Stimulated activated CD4-positive, alpha-beta T cell treated with anti-CD3 and anti-CD28 coated beads, Interleukin-2, amount 100 ng/mL, for 48 hours (primary cell): ENCODE measurements at regions not wholly inside any gene's neighbourhood (a gene's known extent, or its start where the extent isn't known, plus 50 kb on each side); places are given as distances from the start of the nearest gene placed in this dataset.

ENCODE experiments used
- DNase-seq, 2 donors: peaks; one replicate each; pipeline ENCODE4 v3.0.0-alpha.2; 2020

DNA sequence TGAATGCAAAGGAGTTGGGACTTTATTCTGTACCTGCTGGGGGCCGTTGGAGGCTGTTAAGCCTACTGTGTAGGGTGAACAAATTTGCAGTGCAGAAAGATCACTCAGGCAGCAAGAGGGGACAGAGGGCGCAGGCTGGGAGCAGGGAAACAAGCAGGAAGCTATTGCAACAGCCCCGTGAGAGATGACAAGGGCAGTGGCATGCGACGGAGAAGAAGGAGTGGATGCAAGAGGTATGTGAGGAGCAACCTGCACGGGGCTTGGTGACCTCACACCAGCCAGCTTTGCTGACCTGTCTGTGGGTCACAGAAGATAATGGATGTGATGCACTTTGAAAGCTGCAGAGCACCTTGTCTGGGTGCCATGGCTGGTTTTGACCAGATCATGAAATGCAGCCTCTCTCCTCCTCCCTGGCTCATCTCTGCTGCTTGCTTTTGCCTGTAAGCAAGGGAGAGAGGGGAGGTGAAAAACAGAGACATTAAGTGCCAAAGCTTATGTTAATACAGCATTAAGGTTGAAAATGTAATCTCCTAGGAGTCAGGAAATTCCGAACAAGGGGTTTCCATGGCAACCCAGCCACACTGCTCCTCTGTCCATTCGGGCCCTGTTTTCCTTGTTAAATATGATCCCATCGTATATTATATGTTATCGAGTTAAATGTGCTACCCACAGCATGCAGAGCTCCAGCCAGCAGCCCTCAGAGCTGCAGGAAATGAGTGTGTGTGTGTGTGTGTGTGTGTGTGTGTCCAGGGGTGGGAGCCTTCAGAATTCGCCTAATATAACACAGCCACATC, 314.3 kb upstream of the ZMIZ1 start:
- no peak for DNase-seq

- DNase-seq, result no peak
These were observed 313.6 kb upstream of the ZMIZ1 start for GRCh38 chr10:78755063-78755701.

GRCh38 chr10:78755877-78756455, 312.8 kb upstream of the ZMIZ1 start:
- no peak for DNase-seq

- peak in 1 of 2 donors; percentile 14 for DNase-seq
These were observed 312.0 kb upstream of the ZMIZ1 start for GRCh38 chr10:78756604-78757343.

- no peak for DNase-seq
These were observed 311.3 kb upstream of the ZMIZ1 start for GRCh38 chr10:78757344-78757925.

DNA sequence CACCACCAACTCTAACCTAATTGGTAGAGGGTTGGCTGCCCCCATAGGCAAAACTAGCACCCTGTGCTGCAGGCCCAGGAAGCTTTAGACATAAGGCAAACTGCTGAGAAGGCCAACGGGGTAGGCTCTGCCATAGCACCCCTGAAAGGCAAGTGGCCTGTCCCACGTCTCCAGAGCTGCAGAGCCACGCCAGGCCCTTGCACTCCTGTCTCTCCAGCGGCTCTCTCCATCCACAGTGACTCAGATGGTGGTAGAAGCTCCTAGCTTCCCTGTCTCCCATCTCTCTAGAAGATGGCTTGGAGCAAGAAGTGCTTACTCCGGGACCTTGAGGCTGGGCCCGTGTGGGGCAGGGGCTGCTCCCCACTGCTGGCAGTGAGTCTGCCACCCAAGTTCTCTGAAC, 310.6 kb upstream of the ZMIZ1 start:
- DNase-seq, result no peak

GRCh38 chr10:78759456-78760120, 309.2 kb upstream of the ZMIZ1 start:
- no peak for DNase-seq

DNA sequence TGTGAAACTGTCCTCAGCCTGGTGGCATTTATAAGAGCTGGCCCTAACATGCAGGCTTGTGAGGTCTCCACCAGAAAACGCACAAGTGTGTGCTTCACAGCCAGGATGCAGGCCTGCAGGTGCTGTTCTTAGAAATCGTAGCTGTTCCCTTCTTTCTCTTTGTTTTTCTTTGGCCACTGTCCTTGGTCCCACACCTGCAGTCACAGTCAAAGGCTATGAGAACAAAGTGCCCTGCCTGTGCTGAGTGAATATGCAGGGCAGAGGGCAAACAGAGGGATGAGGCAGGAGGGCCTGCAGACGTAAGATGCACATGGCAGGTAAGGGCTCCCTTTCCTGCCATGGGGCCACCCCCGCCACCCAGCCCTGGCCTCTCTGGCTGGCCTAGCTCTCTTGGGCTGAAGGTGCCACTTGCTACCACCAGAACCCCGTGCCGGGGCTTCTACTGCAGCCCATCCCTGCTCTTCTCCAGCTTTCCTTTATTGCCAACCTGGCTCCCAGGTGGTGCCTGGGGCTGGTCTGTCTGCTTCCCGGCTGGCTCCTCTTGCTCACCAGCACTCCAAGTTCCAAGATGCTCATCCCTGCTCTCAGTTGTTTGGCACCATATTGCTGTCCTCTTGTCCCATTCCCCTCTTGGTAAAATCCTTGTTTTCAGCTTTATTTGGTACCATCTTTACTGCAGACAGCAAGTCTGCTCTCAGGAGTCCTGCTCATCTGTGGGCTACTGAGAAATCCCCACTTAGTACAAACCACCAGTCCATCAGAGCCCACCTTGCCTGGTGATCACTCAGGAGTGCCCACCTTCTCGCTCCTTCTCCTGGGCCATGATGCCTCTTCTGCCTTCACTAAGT, 308.1 kb upstream of the ZMIZ1 start:
- DNase-seq, result no peak

- DNase-seq, result no peak
These were observed 307.4 kb upstream of the ZMIZ1 start for GRCh38 chr10:78761311-78761781.

- DNase-seq, result no peak
These were observed 306.6 kb upstream of the ZMIZ1 start for GRCh38 chr10:78762086-78762630.

GRCh38 chr10:78763234-78763633, 305.5 kb upstream of the ZMIZ1 start:
- no peak for DNase-seq

DNA sequence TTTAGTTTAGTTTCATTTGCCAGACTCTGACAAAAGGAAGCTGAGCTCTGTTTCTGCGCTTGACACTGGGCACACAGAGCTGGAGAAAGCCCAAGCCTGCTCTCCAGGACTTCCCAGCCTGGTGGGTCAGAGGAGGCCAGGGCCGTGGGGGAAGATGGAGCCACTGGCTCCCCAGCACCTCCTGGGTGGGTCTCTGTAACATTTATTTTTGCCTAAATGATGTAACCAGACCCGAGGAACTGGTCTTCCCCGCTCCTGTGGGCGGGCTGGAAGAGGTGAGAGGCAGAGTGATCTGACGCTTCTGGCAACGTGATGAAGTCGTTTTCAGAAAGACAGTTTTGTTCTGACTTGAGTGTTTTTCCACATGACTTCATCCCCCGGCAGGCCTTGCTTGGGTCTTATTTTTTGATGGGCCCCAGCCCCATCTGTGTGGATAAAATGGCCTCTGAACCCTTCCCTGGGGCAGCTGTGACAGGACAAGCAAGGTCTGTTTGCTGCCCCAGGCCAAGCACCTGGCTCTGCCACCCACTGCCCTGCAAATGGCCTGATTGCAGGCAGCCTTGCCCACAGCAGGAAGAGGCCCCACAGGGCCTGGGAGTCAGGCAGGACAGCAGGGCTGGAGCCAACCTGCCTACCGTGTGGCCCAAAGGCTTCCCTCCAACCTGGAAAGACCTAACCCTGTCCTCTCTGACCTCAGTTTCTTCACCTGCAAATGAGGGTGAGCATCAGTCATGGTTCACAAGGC, 304.9 kb upstream of the ZMIZ1 start:
- peak; percentile 32 to 37 for DNase-seq

GRCh38 chr10:78764436-78764835, 304.3 kb upstream of the ZMIZ1 start:
- no peak for DNase-seq

DNA sequence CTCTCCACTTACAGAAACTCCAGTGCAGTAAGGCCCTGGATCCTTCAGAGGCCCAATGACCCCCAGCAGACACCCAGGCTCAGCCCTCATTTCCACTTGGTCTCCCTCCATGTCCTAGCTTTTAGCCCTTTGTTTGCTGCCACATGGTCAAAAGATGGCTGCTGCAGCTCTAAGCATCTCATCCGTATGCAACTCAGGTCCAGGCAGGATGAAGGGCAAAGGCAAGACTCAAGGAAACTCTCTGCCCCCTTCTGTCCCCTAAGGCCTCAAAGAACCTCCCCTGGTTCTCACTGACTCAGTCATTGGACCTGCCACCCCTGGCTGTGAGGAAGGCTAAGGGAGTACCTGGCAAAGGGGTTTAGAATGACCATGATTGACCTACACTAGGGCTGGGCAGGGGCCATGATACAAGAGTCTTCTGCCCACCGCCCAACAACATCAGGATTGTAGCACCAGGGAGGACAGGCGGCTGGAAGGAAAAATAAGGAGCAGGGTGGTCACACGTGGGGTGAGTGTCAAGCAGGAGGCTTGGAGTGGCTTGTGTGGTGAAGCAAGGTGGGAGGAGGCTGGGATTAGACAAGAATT, 303.8 kb upstream of the ZMIZ1 start:
- DNase-seq, result no peak

GRCh38 chr10:78765726-78766335, 302.9 kb upstream of the ZMIZ1 start:
- no peak for DNase-seq

DNA sequence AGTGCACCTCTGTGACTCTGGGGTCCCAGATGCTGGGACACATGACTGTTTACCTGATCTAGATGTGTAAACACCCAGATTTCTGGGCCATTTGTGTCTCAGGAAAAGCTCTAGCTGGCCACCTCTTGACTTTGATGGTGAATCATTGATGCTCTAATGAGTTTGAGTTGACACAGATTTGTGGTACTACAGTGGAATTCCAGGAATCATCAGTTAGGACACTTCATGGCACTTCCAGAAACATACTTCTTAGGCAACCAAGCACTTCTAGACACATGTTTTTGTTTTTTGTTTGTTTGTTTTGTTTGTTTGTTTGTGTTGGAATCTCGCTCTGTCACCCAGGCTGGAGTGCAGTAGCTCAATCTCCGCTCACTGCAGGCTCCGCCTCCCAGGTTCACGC, 302.2 kb upstream of the ZMIZ1 start:
- DNase-seq, result no peak

DNA sequence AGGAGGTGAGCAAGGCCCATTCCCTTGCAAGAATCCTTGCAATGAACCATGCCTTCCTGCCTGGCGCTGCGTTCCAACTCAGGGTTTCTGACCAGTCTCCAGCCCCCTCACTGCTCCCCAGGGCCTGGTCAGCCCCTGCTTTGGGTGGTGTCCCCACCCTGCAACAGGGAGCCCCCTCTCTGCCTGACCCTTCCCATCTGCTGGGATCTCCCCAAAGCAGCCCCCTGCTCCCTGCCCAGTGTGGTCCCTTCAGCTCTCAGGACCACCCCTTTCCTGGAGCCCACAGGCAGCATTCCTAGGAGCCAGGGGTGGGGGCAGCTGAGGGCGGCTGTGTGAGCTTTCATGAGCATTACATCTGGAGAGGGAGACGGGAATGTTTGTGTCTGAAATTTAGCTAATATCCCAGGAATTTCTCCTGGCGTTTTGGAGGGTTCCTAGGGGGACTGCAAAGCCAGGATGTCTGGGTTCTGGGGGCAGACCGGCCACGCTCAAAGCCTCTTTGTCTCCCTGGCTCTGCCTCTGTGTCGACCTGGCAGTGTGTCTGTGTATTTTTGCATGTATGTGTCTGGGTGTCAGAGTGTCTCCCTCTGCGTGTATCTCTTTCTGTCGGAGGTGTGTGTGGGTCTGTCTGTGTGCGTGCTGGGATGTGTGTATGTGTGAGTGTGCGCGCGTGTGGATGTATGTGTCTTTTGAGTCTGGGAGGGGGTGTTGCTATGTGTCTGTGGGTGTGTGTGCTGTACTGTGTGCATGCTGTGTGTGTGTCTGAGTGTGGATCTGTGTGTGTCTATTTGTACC, 300.5 kb upstream of the ZMIZ1 start:
- no peak for DNase-seq

GRCh38 chr10:78768876-78769275, 299.9 kb upstream of the ZMIZ1 start:
- no peak for DNase-seq

- DNase-seq, result no peak
These were observed 299.2 kb upstream of the ZMIZ1 start for GRCh38 chr10:78769526-78769925.
